SK-N-SH (cell line): ENCODE measurements at regions not wholly inside any gene's neighbourhood (a gene's known extent, or its start where the extent isn't known, plus 50 kb on each side); places are given as distances from the start of the nearest gene placed in this dataset.
A peak's percentile ranks its signal among the peaks of the same experiment; 100 is the strongest.

Experiments used
- CTCF ChIP-seq: fragments of 200-600 bp; sonication (generic); IDR thresholded peaks from 2 replicates; pipeline ENCODE4 v1.6.1; 2017; ENCODE audit warnings: antibody characterized with exemption, mild to moderate bottlenecking, moderate library complexity
- EP300 ChIP-seq, 2 experiments: IDR thresholded peaks; 2 replicates each; pipeline versions ENCODE4 v1.4.0 to v1.6.1; 2012; ENCODE audit warnings: borderline replicate concordance in 1 of 2, low read depth in 1 of 2, low read length in 1 of 2
- EZH2phosphoT487 ChIP-seq: fragments of 200-600 bp; sonication (generic); IDR thresholded peaks from 2 replicates; pipeline ENCODE4 v1.6.1; 2017; ENCODE audit warnings: low read depth, mixed run types, mild to moderate bottlenecking, antibody characterized with exemption, moderate library complexity, borderline replicate concordance
- FOXJ3 ChIP-seq: sonication (generic); formaldehyde crosslinking; IDR thresholded peaks from 2 replicates; pipeline ENCODE4 v1.5.1; 2020; ENCODE audit warnings: mild to moderate bottlenecking, missing genetic modification reagents
- FOXM1 ChIP-seq: IDR thresholded peaks from 2 replicates; pipeline ENCODE4 v1.4.0; 2012; ENCODE audit warnings: low read depth, mild to moderate bottlenecking
- GABPA ChIP-seq: IDR thresholded peaks from 2 replicates; pipeline ENCODE4 v1.4.0; 2012; ENCODE audit warnings: low read depth, mild to moderate bottlenecking
- MXI1 ChIP-seq: IDR thresholded peaks from 2 replicates; pipeline ENCODE4 v1.6.1; 2012; ENCODE audit warnings: mild to moderate bottlenecking, low read depth, low read length, improper control_type of control experiment
- POLR2AphosphoS5 ChIP-seq: IDR thresholded peaks from 2 replicates; pipeline ENCODE4 v1.6.1; 2012; ENCODE audit warnings: low read depth, low read length
- SMC3 ChIP-seq: IDR thresholded peaks from 2 replicates; pipeline ENCODE4 v1.6.1; 2012; ENCODE audit warnings: low read depth, low read length, improper control_type of control experiment
- TAF1 ChIP-seq: IDR thresholded peaks from 2 replicates; pipeline ENCODE4 v1.6.1; 2012; ENCODE audit warnings: low read depth, mild to moderate bottlenecking, low read length, moderate library complexity, borderline replicate concordance
- YY1 ChIP-seq: IDR thresholded peaks from 2 replicates; pipeline ENCODE4 v1.4.0; 2012; ENCODE audit warnings: low read depth, mild to moderate bottlenecking
- ZBTB33 ChIP-seq: IDR thresholded peaks from 2 replicates; pipeline ENCODE4 v1.4.0; 2012; ENCODE audit warnings: low read depth, borderline replicate concordance

- peak; percentile 24; the same call in 1 of the 2 replicates for TF ChIP-seq CTCF
- TF ChIP-seq SMC3: no peak
- no peak for TF ChIP-seq GABPA
- TF ChIP-seq POLR2AphosphoS5: no peak
- no peak for TF ChIP-seq YY1
- no peak for TF ChIP-seq TAF1
- TF ChIP-seq ZBTB33: no peak
- TF ChIP-seq FOXM1: no peak
- TF ChIP-seq EZH2phosphoT487: no peak
- no peak for TF ChIP-seq MXI1
- TF ChIP-seq FOXJ3: no peak
- no peak for TF ChIP-seq EP300 (IDR thresholded peaks at IDR 0.05; ENCODE audit: borderline replicate concordance in 1 of 2, low read depth in 1 of 2, low read length in 1 of 2)
These were observed 421.1 kb upstream of the C16orf82 start for GRCh38 chr16:26645614-26646013.
